ENCODE measurements at regions not wholly inside any gene's neighbourhood (a gene's known extent, or its start where the extent isn't known, plus 50 kb on each side); places are given as distances from the start of the nearest gene placed in this dataset.
"Not testable (repeated sequence)": the region's sequence is repeated elsewhere in the genome, so short reads cannot be mapped to it uniquely, and the experiment has no call there.

DNA sequence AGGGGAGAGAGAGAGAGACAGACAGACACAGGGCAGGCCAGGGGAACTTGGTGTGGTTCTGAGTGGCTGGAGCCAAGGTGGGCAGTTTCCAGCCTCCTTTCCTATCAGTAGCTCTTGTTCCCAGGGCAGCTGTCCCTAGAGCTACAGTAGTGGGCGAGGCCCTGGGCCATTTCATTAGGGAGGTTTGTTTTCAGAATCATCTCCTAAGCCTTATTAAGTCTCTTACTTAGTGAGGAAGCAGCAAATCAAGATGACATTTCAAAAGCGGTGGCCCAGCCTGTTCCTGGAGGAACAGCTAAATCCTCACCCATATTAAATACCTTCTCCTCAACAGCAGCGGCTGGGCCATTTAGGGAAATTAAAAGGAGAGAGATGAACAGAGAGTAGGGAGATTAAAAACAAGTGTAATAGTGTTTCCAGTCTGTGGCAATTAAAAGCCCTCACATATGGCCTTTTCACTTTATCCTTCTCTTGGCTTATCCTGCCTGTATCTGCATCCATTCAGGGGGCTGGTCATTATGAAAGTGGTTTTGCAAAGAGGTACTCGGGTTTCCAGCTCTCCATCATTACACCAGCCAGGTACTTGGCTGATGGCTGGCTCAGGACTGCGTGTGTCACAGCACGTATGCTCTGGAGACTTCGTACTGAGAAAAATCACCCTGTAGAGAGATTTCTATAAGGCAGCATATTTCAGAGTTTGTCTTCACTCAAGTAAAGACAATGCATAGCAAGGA lies 91.9 kb upstream of the PRR23C start:
- no peak for DNase-seq

DNA sequence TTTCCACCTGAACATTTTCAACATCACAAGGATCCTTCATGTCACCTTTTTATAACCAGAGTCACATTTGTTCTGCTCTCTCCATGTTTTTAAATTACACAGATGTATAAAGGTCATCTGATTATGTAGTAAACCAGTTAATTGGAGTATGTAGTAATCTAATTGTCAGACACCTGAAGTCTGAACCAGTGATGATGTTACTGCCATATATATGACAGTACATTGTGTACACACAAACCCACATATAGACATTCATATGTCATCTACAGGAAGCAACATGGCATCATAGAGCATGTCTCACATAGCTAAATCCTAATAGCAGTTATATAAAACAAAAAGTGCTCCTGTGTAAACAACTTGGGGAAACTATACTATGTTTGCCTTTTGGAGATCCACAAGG lies 95.9 kb upstream of the PRR23C start:
- DNase-seq: no peak

GRCh38 chr3:139145980-139146379 lies 101.3 kb upstream of the PRR23C start:
- DNase-seq: not testable (repeated sequence)

GRCh38 chr3:139151530-139151929 lies 106.8 kb upstream of the PRR23C start:
- no peak for DNase-seq

DNA sequence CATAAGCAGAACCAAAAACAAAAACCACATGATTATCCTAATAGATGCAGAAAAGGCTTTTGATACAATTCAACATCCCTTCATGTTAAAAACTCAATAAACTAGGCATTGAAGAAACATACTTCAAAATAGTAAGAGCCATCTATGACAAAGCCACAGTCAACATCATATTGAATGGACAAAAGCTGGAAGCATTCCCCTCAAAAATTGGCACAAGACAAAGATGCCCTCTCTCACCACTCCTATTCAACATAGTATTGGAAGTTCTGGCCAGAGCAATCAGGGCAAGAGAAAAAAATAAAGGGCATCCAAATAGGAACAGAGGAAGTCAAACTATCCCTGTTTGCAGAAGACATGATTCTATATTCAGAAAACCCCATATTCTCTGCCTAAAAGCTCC lies 108.7 kb upstream of the PRR23C start:
- not testable (repeated sequence) for DNase-seq

DNA sequence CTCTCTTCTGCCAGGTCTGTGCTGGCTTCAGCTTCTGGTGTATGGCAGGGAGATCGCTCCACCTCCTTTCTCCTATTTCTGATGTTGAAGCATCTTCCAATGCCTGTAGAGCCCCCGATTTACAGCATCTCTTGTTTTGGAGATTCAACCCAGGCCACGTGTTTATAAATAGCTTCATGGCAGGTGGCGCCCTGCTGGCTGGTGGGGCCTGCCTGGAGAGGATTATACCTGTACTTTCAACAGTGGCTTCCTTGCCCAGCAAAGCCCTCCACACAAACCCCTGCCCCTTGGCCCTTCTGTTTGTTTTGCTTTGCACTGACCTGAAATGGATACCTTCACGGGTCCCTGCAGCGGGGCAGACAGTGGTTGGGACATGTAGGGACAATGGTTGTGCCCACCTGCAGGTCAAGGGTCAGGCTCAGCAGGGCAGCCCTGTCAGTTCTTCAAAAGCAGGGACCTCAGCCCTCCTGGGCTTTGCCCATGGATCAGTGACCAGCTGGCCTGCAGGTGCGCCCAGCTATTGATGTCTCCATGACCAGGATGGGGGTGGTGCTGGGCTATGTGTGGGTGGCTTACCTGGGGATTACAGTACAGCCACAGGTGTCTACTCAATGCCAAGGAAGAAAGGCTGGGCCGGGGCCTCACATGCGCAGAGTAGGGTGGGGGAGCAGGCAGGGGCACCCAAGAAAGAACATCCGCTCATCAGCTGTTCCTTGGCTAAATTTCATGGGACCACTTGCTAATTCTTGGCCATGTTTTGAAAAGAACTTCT lies 112.7 kb upstream of the PRR23C start:
- no peak for DNase-seq

DNA sequence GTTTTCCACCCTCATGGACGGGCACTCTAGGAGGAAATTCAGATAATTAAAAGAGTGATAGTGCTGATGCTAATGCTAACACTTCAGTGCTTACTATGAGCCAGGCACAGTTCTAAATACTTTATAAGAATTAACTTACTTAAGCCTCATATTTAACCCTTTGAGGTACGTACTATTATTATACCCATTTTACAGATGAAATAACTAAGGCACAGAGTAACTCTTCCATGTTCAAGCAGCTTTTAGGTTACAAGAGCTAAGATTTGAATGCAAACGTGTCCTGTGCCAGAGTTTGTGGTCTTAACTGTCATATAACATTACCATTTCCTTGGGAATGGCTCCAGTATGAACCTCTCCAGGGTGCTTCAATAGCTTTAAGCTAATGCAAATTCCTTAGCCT lies 114.7 kb upstream of the PRR23C start:
- DNase-seq: no peak

GRCh38 chr3:139173372-139174108 lies 128.8 kb upstream of the PRR23C start:
- DNase-seq: no peak

DNA sequence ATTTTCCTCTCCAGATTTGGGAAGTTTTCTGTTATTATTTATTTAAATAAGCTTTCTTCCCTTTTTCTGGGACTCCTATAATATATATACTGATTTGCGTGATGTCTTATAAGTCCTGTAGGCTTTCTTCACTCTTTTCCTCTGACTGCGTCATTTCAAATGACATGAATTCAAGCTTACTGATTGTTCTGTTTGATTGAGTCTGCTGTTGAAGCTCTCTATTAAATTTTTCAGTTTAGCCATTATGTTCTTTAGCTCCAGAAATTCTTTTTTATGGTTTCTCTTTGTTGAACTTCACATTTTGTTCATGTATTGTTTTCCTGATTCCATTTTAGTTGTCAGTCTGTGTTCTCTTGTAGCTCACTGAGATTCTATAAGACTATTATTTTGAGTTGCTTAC lies 135.8 kb upstream of the PRR23C start:
- DNase-seq: no peak

DNA sequence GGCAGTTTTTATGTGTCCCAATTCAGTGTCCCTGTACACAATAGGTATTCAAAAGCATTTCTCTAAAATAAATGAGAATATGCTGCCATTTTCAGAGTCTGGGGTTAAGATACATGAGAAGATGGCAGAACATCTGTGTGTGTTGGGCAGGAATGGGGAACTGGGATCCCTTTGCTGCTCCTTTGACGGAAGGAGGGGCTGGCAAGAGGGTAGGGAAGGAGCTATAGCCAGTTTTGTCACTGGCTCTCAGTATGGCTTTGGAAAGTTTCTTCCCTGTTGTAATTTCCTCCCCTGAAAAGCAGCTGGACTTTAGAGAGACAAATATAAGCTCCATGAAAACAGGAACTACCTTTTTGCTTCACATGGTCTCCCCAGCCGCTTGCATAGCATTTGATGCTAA lies 137.5 kb upstream of the PRR23C start:
- no peak for DNase-seq

- DNase-seq: no peak
Measured at GRCh38 chr3:139182598-139182997, 137.9 kb upstream of the PRR23C start.

DNA sequence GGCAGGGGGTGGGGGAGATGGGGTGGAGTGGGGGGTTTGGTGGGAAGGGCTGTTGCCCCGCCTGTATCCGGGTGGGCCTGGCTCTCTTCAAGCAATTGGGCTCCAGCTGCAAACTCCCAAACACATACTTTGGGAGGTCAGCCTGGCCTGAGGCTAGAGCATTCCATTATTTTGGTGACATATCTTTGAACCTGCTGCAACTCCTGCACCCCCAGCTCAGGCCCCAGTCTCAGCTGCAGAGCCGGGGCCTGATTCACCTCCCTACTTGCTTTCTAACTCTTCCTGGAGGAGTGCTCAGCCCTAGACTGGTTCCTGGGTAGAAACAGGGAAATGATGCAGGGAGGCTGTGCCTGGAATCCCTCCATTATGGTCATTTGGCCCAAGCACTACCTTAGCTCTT lies 140.8 kb upstream of the PRR23C start:
- no peak for DNase-seq

DNA sequence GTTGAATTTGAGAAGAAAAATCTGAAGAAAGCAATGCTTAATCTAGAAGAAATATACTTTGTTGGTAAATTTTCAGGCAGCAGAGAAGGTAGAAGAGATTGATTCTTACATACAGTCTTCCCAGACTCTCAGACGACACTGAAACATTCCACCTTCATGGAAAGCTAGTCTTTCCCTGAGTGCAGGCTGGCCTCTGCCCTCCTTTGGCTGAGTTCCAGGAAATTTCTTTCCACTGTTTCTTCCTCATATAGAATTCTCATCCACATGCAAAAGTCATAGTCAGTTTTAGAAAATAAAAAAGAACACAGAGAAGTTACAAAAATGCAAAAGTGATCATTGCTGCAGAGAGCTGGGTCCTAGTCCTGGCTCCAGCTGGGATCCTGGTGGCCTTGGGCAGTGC lies 142.5 kb upstream of the PRR23C start:
- DNase-seq: no peak

DNA sequence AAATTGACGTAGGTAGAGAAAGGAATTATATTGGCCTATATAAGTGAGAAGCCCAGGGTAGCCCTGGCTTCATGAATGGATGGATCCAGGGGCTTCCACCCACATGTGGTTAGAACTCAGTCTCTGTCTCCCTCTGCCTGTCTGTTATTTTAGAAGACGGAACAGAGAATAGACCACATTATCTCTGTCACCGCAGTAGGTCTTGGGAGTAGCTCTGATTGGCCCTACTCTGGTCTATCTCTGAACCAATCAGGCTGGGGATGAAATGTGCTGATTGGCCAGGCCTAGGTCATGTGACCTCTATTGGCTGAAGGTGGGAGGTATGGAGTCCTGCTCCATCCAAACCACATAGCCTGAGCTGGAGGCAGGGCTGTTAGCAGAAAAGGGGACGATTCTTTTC lies 143.0 kb upstream of the PRR23C start:
- no peak for DNase-seq

DNA sequence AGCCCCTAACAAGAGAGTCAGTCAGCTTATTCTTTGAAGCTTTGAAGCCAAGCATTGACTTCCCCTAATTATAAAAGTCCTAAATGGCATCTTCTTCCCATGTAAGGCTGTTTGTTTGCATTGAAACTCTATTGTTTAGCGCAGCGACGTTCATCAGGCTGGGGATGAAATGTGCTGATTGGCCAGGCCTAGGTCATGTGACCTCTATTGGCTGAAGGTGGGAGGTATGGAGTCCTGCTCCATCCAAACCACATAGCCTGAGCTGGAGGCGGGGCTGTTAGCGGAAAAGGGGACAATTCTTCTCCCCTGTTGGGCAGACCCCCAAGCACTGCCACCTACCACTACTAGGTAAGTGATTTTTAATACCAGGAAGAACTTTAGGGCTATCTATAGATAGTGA lies 145.3 kb upstream of the PRR23C start:
- DNase-seq: no peak

DNA sequence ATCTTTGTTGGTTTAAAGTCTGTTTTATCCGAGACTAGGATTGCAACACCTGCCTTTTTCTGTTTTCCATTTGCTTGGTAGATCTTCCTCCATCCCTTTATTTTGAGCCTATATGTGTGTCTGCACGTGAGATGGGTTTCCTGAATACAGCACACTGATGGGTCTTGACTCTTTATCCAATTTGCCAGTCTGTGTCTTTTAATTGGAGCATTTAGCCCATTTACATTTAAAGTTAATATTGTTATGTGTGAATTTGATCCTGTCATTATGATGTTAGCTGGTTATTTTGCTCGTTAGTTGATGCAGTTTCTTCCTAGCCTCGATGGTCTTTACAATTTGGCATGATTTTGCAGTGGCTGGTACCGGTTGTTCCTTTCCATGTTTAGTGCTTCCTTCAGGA lies 149.4 kb upstream of the MRPS22 start:
- not testable (repeated sequence) for DNase-seq

DNA sequence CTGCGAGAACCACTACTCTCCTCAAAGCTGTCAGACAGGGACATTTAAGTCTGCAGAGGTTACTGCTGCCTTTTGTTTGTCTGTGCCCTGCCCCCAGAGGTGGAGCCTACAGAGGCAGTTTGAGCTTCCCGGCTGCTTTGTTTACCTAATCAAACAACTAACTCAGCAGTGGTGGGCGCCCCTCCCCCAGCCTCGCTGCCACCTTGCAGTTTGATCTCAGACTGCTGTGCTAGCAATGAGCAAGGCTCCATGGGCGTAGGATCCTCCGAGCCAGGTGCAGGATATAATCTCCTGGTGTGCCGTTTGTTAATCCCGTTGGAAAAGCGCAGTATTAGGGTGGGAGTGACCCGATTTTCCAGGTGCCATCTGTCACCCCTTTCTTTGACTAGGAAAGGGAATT lies 147.7 kb upstream of the MRPS22 start:
- not testable (repeated sequence) for DNase-seq

DNA sequence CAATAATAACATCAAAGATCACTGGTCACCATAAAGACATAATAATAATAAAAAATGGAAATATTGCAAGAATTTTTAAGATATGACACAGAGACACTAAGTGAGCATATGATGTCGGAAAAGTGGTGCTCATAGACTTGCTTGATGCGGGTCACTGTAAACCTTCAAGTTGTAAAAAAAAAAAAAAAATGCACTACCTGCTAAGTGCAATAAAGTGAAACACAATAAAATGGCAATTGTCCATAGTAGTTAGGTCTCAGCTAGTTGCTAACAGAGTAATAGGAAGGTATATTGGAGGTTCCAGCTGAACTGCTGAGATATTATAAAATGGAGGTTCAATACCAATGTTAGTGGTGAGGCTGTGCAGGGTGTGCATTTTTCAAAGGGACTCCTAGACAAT lies 146.6 kb upstream of the MRPS22 start:
- no peak for DNase-seq

- no peak for DNase-seq
Measured at GRCh38 chr3:139198186-139198585, 145.6 kb upstream of the MRPS22 start.

DNA sequence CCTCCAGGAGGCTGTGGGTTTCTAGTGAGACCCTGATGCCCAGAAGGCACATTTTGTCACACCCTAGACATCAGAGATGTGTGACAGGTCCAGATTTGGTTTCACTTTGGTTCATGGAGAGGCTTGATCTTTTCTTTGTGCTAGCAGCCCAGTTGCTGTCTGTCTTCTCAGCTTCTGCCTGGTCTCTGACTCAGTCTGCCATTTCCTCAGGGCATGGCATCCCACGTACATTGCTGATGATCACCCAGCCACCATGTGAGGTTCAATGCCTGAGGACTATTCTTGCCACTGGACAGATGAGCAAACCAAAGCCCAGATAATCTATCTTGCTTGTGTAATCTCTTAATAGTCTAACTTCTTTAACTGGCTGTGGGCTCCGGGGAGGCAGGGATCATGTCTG lies 144.9 kb upstream of the MRPS22 start:
- DNase-seq: no peak

GRCh38 chr3:139199421-139200010 lies 144.3 kb upstream of the MRPS22 start:
- DNase-seq: no peak

GRCh38 chr3:139201446-139202225 lies 142.2 kb upstream of the MRPS22 start:
- no peak for DNase-seq

Measured in KG1 (cell line).